ENCODE measurements at regions not wholly inside any gene's neighbourhood (a gene's known extent, or its start where the extent isn't known, plus 50 kb on each side); places are given as distances from the start of the nearest gene placed in this dataset.

DNA sequence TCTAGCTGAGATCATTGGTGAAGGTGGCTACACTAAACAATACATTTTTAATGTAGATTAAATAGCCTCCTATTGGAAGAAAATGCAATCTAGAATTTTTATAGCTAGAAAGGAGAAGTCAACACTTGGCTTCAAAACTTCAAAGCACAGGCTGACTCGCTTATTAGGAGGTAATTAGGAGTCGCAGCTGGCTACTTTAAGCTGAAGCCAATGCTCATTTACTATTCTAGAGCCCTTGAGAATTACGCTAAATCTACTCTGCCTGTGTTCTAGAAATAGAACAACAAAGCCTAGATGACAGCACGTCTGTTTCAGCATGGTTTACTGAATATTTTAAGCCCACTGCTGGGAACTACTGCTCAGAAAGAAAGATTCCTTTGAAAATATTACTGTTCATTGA is 101.6 kb upstream of the EEPD1 start:
- TF ChIP-seq, protein P1, sequence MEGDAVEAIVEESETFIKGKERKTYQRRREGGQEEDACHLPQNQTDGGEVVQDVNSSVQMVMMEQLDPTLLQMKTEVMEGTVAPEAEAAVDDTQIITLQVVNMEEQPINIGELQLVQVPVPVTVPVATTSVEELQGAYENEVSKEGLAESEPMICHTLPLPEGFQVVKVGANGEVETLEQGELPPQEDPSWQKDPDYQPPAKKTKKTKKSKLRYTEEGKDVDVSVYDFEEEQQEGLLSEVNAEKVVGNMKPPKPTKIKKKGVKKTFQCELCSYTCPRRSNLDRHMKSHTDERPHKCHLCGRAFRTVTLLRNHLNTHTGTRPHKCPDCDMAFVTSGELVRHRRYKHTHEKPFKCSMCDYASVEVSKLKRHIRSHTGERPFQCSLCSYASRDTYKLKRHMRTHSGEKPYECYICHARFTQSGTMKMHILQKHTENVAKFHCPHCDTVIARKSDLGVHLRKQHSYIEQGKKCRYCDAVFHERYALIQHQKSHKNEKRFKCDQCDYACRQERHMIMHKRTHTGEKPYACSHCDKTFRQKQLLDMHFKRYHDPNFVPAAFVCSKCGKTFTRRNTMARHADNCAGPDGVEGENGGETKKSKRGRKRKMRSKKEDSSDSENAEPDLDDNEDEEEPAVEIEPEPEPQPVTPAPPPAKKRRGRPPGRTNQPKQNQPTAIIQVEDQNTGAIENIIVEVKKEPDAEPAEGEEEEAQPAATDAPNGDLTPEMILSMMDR (IDR thresholded peaks at IDR 0.05): no peak
- TF ChIP-seq EP300 (IDR thresholded peaks at IDR 0.05) (no peak), POLR2A (IDR thresholded peaks at IDR 0.05) (no peak)

Measured in stomach (tissue), 4 donors.